MCF 10A (cell line): ENCODE measurements at regions not wholly inside any gene's neighbourhood (a gene's known extent, or its start where the extent isn't known, plus 50 kb on each side); places are given as distances from the start of the nearest gene placed in this dataset.

Source experiments
- BruUV-seq: library from RNA; stranded (reverse); fragments of 400-500 nt; replicated peaks from 2 replicates; lab custom pipeline; 2021; lab: Mats Ljungman, UMichigan
- CTCF ChIA-PET: fragments of 300-600 bp; sonication (Branson Sonifier 250); formaldehyde crosslinking; extraction: SDS; loops from one replicate; lab custom pipeline; 2021; ENCODE audit warnings: antibody characterized with exemption, inconsistent platforms; lab: Yijun Ruan, JAX
- POLR2A ChIA-PET: fragments of 300-600, 350-650 bp; sonication (Branson Sonifier 250); formaldehyde crosslinking; extraction: SDS; loops from one replicate; lab custom pipeline; 2020; ENCODE audit warnings: antibody characterized with exemption, inconsistent platforms; lab: Yijun Ruan, JAX
- DNase-seq: peaks from one replicate; pipeline ENCODE4 v3.0.0-alpha.2; 2018; ENCODE audit not compliant: unreplicated experiment
- H3K27ac Mint-ChIP-seq: one replicate; pipeline ENCODE4 v1.8.0; 2022; ENCODE audit warnings: mild to moderate bottlenecking, low read depth, mixed read lengths; ENCODE audit not compliant: unreplicated experiment
- H3K27me3 Mint-ChIP-seq: one replicate; pipeline ENCODE4 v1.8.0; 2022; ENCODE audit warnings: mixed read lengths; ENCODE audit not compliant: insufficient read depth, unreplicated experiment
- H3K36me3 Mint-ChIP-seq: one replicate; pipeline ENCODE4 v1.8.0; 2022; ENCODE audit warnings: mild to moderate bottlenecking, moderate library complexity, mixed read lengths; ENCODE audit not compliant: insufficient read depth, unreplicated experiment
- H3K4me1 Mint-ChIP-seq: one replicate; pipeline ENCODE4 v1.8.0; 2022; ENCODE audit warnings: mixed read lengths; ENCODE audit not compliant: insufficient read depth, unreplicated experiment
- H3K4me3 Mint-ChIP-seq: one replicate; pipeline ENCODE4 v1.8.0; 2022; ENCODE audit warnings: mild to moderate bottlenecking, moderate library complexity, mixed read lengths; ENCODE audit not compliant: unreplicated experiment
- H3K9me3 Mint-ChIP-seq: one replicate; pipeline ENCODE4 v1.8.0; 2022; ENCODE audit warnings: mixed read lengths; ENCODE audit not compliant: unreplicated experiment
- intact Hi-C: fragments of 100-400 bp; cut with micrococcal nuclease; formaldehyde crosslinking; loops from 2 replicates; pipeline ENCODE4 v1.14.1; 2022
- TF ChIP-seq, protein P1 (sequence below): fragments of 200-600 bp; IDR thresholded peaks from one replicate; pipeline ENCODE4 v1.8.0; 2022; ENCODE audit warnings: antibody characterized with exemption, mild to moderate bottlenecking; ENCODE audit not compliant: unreplicated experiment

- TF ChIP-seq, protein P1, sequence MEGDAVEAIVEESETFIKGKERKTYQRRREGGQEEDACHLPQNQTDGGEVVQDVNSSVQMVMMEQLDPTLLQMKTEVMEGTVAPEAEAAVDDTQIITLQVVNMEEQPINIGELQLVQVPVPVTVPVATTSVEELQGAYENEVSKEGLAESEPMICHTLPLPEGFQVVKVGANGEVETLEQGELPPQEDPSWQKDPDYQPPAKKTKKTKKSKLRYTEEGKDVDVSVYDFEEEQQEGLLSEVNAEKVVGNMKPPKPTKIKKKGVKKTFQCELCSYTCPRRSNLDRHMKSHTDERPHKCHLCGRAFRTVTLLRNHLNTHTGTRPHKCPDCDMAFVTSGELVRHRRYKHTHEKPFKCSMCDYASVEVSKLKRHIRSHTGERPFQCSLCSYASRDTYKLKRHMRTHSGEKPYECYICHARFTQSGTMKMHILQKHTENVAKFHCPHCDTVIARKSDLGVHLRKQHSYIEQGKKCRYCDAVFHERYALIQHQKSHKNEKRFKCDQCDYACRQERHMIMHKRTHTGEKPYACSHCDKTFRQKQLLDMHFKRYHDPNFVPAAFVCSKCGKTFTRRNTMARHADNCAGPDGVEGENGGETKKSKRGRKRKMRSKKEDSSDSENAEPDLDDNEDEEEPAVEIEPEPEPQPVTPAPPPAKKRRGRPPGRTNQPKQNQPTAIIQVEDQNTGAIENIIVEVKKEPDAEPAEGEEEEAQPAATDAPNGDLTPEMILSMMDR: no peak
- Mint-ChIP-seq H3K27me3 (no peaks in the 10 kb centered on the region), H3K4me1 (no peaks in the 10 kb centered on the region), H3K4me3 (no peak overlapping the region), H3K27ac (no peak overlapping the region), H3K36me3 (no peaks in the 10 kb centered on the region), H3K9me3 (peaks cover 14% of the 10 kb centered on the region)
- POLR2A ChIA-PET: no interaction called here
- intact Hi-C loops: no loop called here
- no peak for DNase-seq
- CTCF ChIA-PET: no interaction called here
- BruUV-seq: no TSS peak
Observed at GRCh38 chr3:79902151-79902550, 134.4 kb upstream of the ROBO1 start.

DNA sequence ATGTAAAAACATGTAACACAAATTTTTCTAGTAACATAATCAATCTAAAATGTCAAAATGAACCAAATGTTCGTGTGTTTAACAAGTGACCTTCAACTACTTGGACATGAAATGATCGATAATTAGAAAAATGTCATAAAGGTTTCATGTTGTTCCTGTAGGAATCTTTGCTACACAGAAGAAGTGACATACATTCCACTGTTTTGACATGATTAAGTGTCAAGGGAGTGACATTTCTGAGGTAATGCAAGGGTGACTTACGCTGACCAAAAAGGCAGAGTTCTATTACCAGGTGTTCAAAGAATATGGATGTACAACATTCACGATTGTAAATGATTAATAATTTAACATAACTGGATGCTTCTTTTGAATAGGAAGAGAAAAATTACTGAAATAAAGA, 131.1 kb upstream of the ROBO1 start:
- H3K27ac Mint-ChIP-seq: no peak overlapping the region
- no peak overlapping the region for H3K4me3 Mint-ChIP-seq
- TF ChIP-seq, protein P1: no peak
- no peaks in the 10 kb centered on the region for H3K4me1 Mint-ChIP-seq
- H3K27me3 Mint-ChIP-seq: no peaks in the 10 kb centered on the region
- peaks cover 14% of the 10 kb centered on the region for H3K9me3 Mint-ChIP-seq
- no peak for DNase-seq
- ChIA-PET POLR2A (no interaction called here), CTCF (no interaction called here)
- intact Hi-C loops: no loop called here
- no peaks in the 10 kb centered on the region for H3K36me3 Mint-ChIP-seq
- BruUV-seq: no TSS peak

DNA sequence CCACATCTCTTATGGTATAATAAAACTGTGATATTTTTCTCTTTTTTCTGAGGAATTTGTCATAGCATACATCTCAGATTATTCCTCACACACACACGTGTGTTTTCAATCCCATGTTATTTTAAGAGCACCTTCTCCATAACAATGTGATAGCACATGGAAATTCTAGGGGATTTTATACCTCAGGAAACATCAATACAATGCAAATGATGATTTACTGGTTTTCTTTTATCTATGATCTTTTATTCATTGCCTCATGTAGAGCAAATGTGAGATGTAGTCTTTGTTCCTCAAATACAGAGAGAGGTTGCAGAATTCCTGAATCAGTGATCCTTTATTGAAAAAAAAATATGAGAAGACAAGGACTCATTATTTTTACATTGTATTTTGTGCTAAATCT, 128.3 kb upstream of the ROBO1 start:
- Mint-ChIP-seq H3K27ac (no peak overlapping the region), H3K4me3 (no peak overlapping the region), H3K9me3 (peaks cover 11% of the 10 kb centered on the region), H3K4me1 (no peaks in the 10 kb centered on the region), H3K27me3 (no peaks in the 10 kb centered on the region), H3K36me3 (no peaks in the 10 kb centered on the region)
- DNase-seq: no peak
- BruUV-seq: no TSS peak
- ChIA-PET POLR2A (interaction anchor here (0.9 kb wide), 1 partner anchor 9 kb away, joined by 3 read pairs; no protein-coding TSS in a partner anchor), CTCF (no interaction called here)
- TF ChIP-seq, protein P1: no peak
- intact Hi-C loops: no loop called here

- Mint-ChIP-seq H3K27me3 (no peaks in the 10 kb centered on the region), H3K9me3 (peaks cover 7% of the 10 kb centered on the region), H3K4me3 (no peak overlapping the region), H3K27ac (no peak overlapping the region), H3K4me1 (no peaks in the 10 kb centered on the region), H3K36me3 (peaks cover 4% of the 10 kb centered on the region)
- TF ChIP-seq, protein P1: no peak
- ChIA-PET POLR2A (interaction anchor here (1.2 kb wide), 1 partner anchor 9 kb away, joined by 3 read pairs; no protein-coding TSS in a partner anchor), CTCF (no interaction called here)
- intact Hi-C loops: no loop called here
- DNase-seq: no peak
- BruUV-seq: no TSS peak
Observed at GRCh38 chr3:79887213-79887612, 119.4 kb upstream of the ROBO1 start.
